Retinal pigment epithelial cell (primary cell): ENCODE measurements at regions not wholly inside any gene's neighbourhood (a gene's known extent, or its start where the extent isn't known, plus 50 kb on each side); places are given as distances from the start of the nearest gene placed in this dataset.

Experiments
- DNase-seq: peaks from one replicate; pipeline ENCODE4 v3.0.0-alpha.2; 2010; ENCODE audit warnings: low read depth
- H3K4me3 ChIP-seq: 2 replicates; pipeline ENCODE4 v1.5.1; 2011; ENCODE audit warnings: mild to moderate bottlenecking, low read length, control low read depth, moderate library complexity
- CTCF ChIP-seq: conservative IDR thresholded peaks from 2 replicates; pipeline ENCODE4 v1.5.1; 2011; ENCODE audit warnings: low read depth, low read length, control low read depth, inconsistent platforms

GRCh38 chr3:191065181-191065805 lies 133.7 kb upstream of the OSTN start:
- TF ChIP-seq CTCF: no peak
- peak; percentile 37 for DNase-seq
- H3K4me3 ChIP-seq: no peak overlapping the region

DNA sequence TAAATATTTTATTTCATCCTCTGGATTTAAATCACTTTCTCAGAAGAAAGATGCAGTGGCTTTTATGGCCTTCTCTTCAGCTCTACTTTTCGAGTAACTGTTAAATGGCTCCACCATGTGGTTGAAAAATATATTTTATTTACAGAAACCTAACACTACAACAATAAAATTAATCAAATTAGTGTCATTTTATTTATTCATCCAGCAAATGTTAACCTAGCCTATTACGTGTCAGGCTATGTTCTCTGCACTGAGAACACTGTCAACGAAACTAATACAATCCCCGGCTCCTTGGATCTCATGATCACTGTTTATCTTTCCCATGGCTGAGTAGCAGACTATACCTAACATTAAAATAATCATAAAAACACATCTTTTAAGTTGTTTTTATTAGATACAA lies 148.0 kb upstream of the OSTN start:
- H3K4me3 ChIP-seq: no peak overlapping the region
- TF ChIP-seq CTCF: peak; percentile 39
- DNase-seq: no peak

GRCh38 chr3:191047930-191048329 lies 151.1 kb upstream of the OSTN start:
- H3K4me3 ChIP-seq: no peak overlapping the region
- TF ChIP-seq CTCF: no peak
- DNase-seq: no peak

GRCh38 chr3:191030929-191031328 lies 168.1 kb upstream of the OSTN start:
- H3K4me3 ChIP-seq: no peak overlapping the region
- TF ChIP-seq CTCF: no peak
- no peak for DNase-seq

DNA sequence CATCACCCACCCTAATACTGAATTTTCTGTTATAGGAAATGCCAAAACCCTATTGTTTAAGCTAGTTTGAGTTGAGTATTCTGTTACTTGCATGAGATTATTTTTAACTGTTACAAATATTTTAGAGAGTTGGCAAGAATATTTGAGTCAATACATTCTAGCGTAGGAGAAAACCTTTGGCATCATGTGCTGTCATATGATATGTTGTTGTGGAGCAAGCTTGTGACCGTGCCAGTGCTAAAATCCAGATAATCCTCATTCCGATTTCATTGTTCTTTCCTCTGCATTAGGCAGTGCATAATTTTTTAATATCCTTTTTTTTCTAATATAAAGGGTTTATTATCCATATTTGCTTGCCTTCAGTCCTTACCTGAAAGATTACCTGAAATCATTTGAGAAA lies 168.0 kb upstream of the GMNC start:
- peak; percentile 89 for DNase-seq
- no peak for TF ChIP-seq CTCF
- H3K4me3 ChIP-seq: no peak overlapping the region

- no peak overlapping the region for H3K4me3 ChIP-seq
- no peak for TF ChIP-seq CTCF
- no peak for DNase-seq
Measured at GRCh38 chr3:191026746-191027145, 164.3 kb upstream of the GMNC start.

- no peak overlapping the region for H3K4me3 ChIP-seq
- no peak for TF ChIP-seq CTCF
- peak; percentile 50 for DNase-seq
Measured at GRCh38 chr3:191020730-191021396, 158.4 kb upstream of the GMNC start.
